ENCODE measurements at regions not wholly inside any gene's neighbourhood (a gene's known extent, or its start where the extent isn't known, plus 50 kb on each side); places are given as distances from the start of the nearest gene placed in this dataset.

DNA sequence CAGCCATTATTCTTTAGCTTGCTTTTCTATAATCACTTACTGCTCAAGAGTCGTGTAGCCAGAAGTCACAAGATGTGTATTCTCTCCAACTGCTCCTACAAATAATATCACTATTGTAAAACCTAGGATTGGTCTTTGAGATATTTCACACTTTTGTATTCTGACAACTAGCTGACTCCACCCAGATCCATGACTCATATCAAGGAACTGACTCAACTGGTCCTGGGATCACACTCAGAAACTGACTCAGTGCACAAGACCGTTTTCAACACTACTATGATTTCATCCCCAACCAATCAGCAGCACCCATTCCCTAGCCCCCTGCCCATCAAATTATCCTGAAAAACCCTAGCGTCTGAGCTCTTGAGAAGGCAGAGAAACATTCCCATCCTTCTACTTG is 56.5 kb upstream of the ORC5 start:
- H3K9me3 ChIP-seq: peaks cover 0 to 17% (median 12%) of the 10 kb centered on the region in 4 donors
- intact Hi-C loops (cut with DNase I; ENCODE audit: low total_unique reads): no loop called here
- H3K27ac ChIP-seq: no peak overlapping the region
- no peak overlapping the region for H3K4me3 ChIP-seq
- WGBS, 5 donors: 57 to 69% (median 59%) methylated on average over 3 of the region's 3 CpGs
- TF ChIP-seq, protein P1, sequence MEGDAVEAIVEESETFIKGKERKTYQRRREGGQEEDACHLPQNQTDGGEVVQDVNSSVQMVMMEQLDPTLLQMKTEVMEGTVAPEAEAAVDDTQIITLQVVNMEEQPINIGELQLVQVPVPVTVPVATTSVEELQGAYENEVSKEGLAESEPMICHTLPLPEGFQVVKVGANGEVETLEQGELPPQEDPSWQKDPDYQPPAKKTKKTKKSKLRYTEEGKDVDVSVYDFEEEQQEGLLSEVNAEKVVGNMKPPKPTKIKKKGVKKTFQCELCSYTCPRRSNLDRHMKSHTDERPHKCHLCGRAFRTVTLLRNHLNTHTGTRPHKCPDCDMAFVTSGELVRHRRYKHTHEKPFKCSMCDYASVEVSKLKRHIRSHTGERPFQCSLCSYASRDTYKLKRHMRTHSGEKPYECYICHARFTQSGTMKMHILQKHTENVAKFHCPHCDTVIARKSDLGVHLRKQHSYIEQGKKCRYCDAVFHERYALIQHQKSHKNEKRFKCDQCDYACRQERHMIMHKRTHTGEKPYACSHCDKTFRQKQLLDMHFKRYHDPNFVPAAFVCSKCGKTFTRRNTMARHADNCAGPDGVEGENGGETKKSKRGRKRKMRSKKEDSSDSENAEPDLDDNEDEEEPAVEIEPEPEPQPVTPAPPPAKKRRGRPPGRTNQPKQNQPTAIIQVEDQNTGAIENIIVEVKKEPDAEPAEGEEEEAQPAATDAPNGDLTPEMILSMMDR (IDR thresholded peaks at IDR 0.05): no peak
- TF ChIP-seq POLR2AphosphoS5 (IDR thresholded peaks at IDR 0.05) (no peak), EP300 (IDR thresholded peaks at IDR 0.05) (no peak), POLR2A (IDR thresholded peaks at IDR 0.05) (no peak)
- H3K27me3 ChIP-seq: peaks cover 0 to 3% (median 0%) of the 10 kb centered on the region in 3 donors
- H3K36me3 ChIP-seq: no peaks in the 10 kb centered on the region
- no peaks in the 10 kb centered on the region for H3K4me1 ChIP-seq
- no peak for DNase-seq

DNA sequence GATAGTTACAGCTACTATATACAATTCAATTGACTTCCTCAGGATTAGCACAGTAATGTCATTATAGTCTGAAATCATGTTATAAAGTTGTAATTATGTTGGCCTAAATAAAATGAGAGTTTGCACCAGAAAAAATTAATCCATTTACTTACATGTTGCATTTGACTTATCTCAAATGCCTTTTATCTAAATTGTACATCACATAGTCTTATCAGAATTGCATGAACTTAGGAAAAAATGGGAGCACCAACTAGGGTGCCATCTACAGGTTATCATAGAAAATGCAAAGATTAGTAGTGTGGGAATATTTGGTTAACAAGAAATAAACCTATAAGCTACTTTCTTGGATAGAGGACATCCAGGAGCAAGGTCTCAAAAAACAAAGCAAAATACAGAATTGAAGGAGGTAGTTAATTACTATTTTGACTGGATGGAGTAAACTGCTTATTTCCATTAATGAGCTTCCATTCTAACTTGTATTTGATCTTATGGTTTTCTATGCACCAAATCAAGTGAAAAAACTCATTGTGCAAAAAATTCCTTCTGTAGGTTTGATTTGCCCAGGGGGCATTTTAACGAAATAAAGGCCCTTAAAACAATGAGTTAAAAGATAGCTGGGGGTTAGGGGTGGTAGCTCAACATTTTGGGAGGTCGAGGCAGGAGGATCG is 60.0 kb upstream of the ORC5 start:
- intact Hi-C loops (cut with DNase I; ENCODE audit: low total_unique reads): no loop called here
- Histone ChIP-seq H3K4me3 (no peak overlapping the region), H3K27ac (no peak overlapping the region), H3K9me3 (peaks cover 0 to 17% (median 12%) of the 10 kb centered on the region in 4 donors), H3K27me3 (peaks cover 0 to 6% (median 0%) of the 10 kb centered on the region in 3 donors), H3K4me1 (no peaks in the 10 kb centered on the region), H3K36me3 (no peaks in the 10 kb centered on the region)
- WGBS, 5 donors: 46 to 63% (median 52%) methylated on average over 3 of the region's 3 CpGs
- peak in 1 of 2 donors; percentile 16 for DNase-seq
- TF ChIP-seq POLR2AphosphoS5 (IDR thresholded peaks at IDR 0.05) (no peak), EP300 (IDR thresholded peaks at IDR 0.05) (no peak), POLR2A (IDR thresholded peaks at IDR 0.05) (no peak)
- TF ChIP-seq, protein P1 (IDR thresholded peaks at IDR 0.05): no peak

DNA sequence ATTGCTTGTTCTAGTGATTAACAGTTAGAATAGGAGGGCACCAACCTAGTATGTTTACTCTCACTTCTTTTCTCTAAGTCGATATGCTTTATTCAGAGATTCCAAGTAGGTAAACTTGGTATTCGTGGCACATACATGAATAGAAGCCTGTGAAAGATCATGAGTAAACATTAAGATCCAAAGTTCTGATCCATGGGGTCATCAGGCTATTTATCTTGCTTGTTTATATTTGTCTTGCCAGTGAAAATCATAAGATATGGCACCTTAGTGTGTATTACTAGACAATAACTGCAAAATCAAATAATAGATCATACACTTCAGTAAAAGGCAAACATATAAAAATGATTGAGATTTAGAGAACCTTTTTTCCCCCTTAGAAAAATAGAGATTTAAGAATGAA is 56.5 kb upstream of the LHFPL3 start:
- Histone ChIP-seq H3K27me3 (peaks cover 0 to 6% (median 0%) of the 10 kb centered on the region in 3 donors), H3K27ac (no peak overlapping the region), H3K9me3 (peaks cover 5 to 13% (median 7%) of the 10 kb centered on the region in 4 donors), H3K4me1 (no peaks in the 10 kb centered on the region), H3K36me3 (no peaks in the 10 kb centered on the region), H3K4me3 (no peak overlapping the region)
- DNase-seq: no peak
- TF ChIP-seq, protein P1 (IDR thresholded peaks at IDR 0.05): no peak
- TF ChIP-seq POLR2AphosphoS5 (IDR thresholded peaks at IDR 0.05): no peak
- no peak for TF ChIP-seq POLR2A (IDR thresholded peaks at IDR 0.05)
- TF ChIP-seq EP300 (IDR thresholded peaks at IDR 0.05): no peak
- intact Hi-C loops (cut with DNase I; ENCODE audit: low total_unique reads): no loop called here
- WGBS, 5 donors: 17 to 38% (median 31%) methylated on average over 2 of the region's 2 CpGs

DNA sequence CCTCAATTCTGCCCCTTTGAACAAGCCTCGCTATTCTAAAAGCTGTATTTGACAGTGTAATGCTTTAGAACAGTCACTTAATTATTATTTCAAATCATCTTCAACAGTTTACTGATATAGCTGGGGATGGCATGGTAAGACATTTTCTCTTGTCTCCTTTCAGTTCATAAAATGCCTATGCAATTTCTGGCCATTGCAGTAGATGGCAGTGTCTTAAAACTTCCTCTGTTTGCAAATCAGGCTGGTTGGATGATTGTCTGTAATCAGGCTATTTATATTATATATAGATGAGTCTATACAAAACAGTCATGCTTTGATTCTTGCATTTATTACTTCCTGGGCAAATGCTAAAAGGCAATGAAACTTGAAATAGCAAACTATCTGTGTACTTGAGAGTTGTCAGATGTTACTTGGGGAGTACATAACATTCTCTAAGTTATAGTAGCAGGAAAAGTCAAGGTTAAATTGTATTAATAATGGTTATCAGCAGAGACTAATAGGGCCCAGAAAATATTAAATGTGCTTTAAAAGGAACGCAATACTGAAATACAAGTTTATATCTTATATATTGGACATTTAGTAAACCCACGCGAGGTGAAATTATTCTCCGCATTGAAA is 55.5 kb upstream of the LHFPL3 start:
- 82 to 86% (median 84%) methylated on average over 5 of the region's 5 CpGs for WGBS, 5 donors
- Histone ChIP-seq H3K27me3 (peaks cover 0 to 6% (median 0%) of the 10 kb centered on the region in 3 donors), H3K4me1 (no peaks in the 10 kb centered on the region), H3K4me3 (no peak overlapping the region), H3K9me3 (peaks cover 5 to 15% (median 7%) of the 10 kb centered on the region in 4 donors), H3K27ac (no peak overlapping the region), H3K36me3 (no peaks in the 10 kb centered on the region)
- peak in 1 of 2 donors; percentile 42 for DNase-seq
- intact Hi-C loops (cut with DNase I; ENCODE audit: low total_unique reads): no loop called here
- TF ChIP-seq, protein P1 (IDR thresholded peaks at IDR 0.05): peak in 5 of 7 experiments; percentile 19 to 48 (median 24)
- TF ChIP-seq POLR2AphosphoS5 (IDR thresholded peaks at IDR 0.05) (no peak), EP300 (IDR thresholded peaks at IDR 0.05) (no peak)

Measured in stomach (tissue), 8 donors.